ENCODE measurements at regions not wholly inside any gene's neighbourhood (a gene's known extent, or its start where the extent isn't known, plus 50 kb on each side); places are given as distances from the start of the nearest gene placed in this dataset.

DNA sequence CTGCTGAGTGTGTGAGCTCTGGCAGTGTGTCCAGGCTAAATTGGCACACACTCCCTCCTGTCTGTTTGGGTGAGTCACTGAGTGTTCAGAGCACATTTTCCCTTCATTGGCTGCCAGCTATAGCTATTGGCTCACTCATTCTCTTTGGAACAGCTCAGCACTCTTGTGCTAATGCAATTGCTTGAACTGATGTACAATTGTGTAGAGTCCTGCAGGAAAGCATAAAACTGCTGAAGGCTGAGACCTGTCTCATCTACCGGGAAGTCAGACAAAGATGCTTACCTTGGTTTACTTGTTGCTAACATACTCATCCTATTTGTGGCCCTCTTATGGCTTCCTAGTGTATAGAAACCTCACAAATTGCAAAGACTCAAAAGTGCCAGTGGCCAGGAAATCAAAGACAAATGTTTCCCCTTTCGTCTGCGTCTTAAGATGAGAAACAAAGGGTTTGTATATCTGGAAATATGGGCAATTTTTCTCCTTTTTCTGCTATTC lies 351.0 kb downstream of the BCKDHB start (continued):
- TF ChIP-seq ZNF263 (CRISPR knock-in tag; IDR thresholded peaks at IDR 0.05; ENCODE audit: low read depth) = no peak

DNA sequence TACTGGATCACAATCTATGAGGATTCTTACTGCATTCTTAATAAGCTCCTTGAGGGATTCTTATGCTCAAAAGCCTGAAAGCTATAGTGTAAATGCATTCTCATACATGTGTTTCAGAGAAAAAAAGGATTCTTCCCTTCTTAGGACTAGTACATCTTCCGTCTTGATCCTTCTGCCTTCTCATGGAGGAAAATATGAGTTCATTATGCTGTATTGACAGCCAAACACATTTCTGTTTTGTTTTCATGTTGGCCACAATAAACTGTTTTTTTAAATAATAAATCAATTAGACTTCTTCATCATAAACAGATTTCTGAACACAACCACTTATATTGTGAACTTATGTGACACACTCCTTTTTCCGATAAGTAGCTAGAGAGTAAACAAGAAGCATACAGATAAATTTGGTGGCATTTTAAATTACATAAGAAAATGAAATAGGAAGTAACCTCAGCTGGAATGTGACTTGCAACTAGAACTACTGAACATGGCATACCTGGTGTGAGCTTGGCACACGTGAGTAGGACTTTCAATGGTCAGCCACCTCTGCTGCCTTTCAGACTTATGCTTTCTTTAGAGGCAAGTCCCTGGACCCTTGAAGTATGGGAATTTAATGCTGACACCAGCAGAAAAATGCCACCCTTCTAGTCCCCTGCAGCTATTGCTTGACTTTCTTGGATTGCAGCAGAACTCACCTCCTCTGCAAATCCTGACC lies 350.4 kb downstream of the BCKDHB start:
- Mint-ChIP-seq H3K4me3 (no peak overlapping the region), H3K27ac (no peak overlapping the region), H3K9me3 (peaks cover 8% of the 10 kb centered on the region), H3K36me3 (peaks cover 17% of the 10 kb centered on the region), H3K27me3 (ENCODE audit: low read depth) (no peaks in the 10 kb centered on the region), H3K4me1 (peaks cover 25% of the 10 kb centered on the region)
- TF ChIP-seq OVOL2 (CRISPR knock-in tag; IDR thresholded peaks at IDR 0.05; ENCODE audit: borderline replicate concordance) = no peak
- no peak for TF ChIP-seq RELA (CRISPR knock-in tag; IDR thresholded peaks at IDR 0.05; ENCODE audit: borderline replicate concordance)
- no peak for TF ChIP-seq E2F4 (CRISPR knock-in tag; IDR thresholded peaks at IDR 0.05; ENCODE audit: borderline replicate concordance, low read depth)
- TF ChIP-seq EMX1 (CRISPR knock-in tag; IDR thresholded peaks at IDR 0.05) = no peak
- TF ChIP-seq ZNF263 (CRISPR knock-in tag; IDR thresholded peaks at IDR 0.05; ENCODE audit: low read depth) = no peak
- no peak for TF ChIP-seq IRF1 (CRISPR knock-in tag; IDR thresholded peaks at IDR 0.05)
- TF ChIP-seq ZNF317 (CRISPR knock-in tag; IDR thresholded peaks at IDR 0.05; ENCODE audit: borderline replicate concordance, low read depth) = no peak
- no peak for TF ChIP-seq FOXP1 (CRISPR knock-in tag; IDR thresholded peaks at IDR 0.05; ENCODE audit: borderline replicate concordance)
- TF ChIP-seq TCF7 (CRISPR knock-in tag; IDR thresholded peaks at IDR 0.05; ENCODE audit: low read depth) = no peak
- TF ChIP-seq JUN (CRISPR knock-in tag; IDR thresholded peaks at IDR 0.05) = no peak
- POLR2A ChIA-PET = no interaction called here
- CTCF ChIA-PET = no interaction called here
- DNase-seq (ENCODE audit: low spot score) (no peak), ATAC-seq (no peak)

GRCh38 chr6:80454661-80455365 lies 348.3 kb downstream of the BCKDHB start:
- ChIA-PET CTCF (no interaction called here), POLR2A (no interaction called here)
- peaks cover 17% of the 10 kb centered on the region for H3K36me3 Mint-ChIP-seq
- no peak overlapping the region for H3K4me3 Mint-ChIP-seq
- peaks cover 16% of the 10 kb centered on the region for H3K4me1 Mint-ChIP-seq
- ATAC-seq (no peak), DNase-seq (ENCODE audit: low spot score) (no peak)
- H3K9me3 Mint-ChIP-seq = peaks cover 11% of the 10 kb centered on the region
- H3K27me3 Mint-ChIP-seq (ENCODE audit: low read depth) = no peaks in the 10 kb centered on the region
- H3K27ac Mint-ChIP-seq = no peak overlapping the region
- TF ChIP-seq, protein P1, sequence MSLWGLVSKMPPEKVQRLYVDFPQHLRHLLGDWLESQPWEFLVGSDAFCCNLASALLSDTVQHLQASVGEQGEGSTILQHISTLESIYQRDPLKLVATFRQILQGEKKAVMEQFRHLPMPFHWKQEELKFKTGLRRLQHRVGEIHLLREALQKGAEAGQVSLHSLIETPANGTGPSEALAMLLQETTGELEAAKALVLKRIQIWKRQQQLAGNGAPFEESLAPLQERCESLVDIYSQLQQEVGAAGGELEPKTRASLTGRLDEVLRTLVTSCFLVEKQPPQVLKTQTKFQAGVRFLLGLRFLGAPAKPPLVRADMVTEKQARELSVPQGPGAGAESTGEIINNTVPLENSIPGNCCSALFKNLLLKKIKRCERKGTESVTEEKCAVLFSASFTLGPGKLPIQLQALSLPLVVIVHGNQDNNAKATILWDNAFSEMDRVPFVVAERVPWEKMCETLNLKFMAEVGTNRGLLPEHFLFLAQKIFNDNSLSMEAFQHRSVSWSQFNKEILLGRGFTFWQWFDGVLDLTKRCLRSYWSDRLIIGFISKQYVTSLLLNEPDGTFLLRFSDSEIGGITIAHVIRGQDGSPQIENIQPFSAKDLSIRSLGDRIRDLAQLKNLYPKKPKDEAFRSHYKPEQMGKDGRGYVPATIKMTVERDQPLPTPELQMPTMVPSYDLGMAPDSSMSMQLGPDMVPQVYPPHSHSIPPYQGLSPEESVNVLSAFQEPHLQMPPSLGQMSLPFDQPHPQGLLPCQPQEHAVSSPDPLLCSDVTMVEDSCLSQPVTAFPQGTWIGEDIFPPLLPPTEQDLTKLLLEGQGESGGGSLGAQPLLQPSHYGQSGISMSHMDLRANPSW (CRISPR knock-in tag; conservative IDR thresholded peaks at IDR 0.05; ENCODE audit: low read depth) = no peak
- TF ChIP-seq, protein P2, sequence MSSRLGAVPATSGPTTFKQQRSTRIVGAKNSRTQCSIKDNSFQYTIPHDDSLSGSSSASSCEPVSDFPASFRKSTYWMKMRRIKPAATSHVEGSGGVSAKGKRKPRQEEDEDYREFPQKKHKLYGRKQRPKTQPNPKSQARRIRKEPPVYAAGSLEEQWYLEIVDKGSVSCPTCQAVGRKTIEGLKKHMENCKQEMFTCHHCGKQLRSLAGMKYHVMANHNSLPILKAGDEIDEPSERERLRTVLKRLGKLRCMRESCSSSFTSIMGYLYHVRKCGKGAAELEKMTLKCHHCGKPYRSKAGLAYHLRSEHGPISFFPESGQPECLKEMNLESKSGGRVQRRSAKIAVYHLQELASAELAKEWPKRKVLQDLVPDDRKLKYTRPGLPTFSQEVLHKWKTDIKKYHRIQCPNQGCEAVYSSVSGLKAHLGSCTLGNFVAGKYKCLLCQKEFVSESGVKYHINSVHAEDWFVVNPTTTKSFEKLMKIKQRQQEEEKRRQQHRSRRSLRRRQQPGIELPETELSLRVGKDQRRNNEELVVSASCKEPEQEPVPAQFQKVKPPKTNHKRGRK (CRISPR knock-in tag; IDR thresholded peaks at IDR 0.05; ENCODE audit: borderline replicate concordance) = no peak
- no peak for TF ChIP-seq ZNF317 (CRISPR knock-in tag; IDR thresholded peaks at IDR 0.05; ENCODE audit: borderline replicate concordance, low read depth)
- TF ChIP-seq ZNF232 (CRISPR knock-in tag; IDR thresholded peaks at IDR 0.05) = no peak
- no peak for TF ChIP-seq ZNF219 (CRISPR knock-in tag; IDR thresholded peaks at IDR 0.05; ENCODE audit: borderline replicate concordance)
- TF ChIP-seq, protein P3, sequence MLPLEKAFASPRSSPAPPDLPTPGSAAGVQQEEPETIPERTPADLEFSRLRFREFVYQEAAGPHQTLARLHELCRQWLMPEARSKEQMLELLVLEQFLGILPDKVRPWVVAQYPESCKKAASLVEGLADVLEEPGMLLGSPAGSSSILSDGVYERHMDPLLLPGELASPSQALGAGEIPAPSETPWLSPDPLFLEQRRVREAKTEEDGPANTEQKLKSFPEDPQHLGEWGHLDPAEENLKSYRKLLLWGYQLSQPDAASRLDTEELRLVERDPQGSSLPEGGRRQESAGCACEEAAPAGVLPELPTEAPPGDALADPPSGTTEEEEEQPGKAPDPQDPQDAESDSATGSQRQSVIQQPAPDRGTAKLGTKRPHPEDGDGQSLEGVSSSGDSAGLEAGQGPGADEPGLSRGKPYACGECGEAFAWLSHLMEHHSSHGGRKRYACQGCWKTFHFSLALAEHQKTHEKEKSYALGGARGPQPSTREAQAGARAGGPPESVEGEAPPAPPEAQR (CRISPR knock-in tag; IDR thresholded peaks at IDR 0.05) = no peak
- TF ChIP-seq FOXP4 (CRISPR knock-in tag; IDR thresholded peaks at IDR 0.05) = no peak
- TF ChIP-seq RELA (CRISPR knock-in tag; IDR thresholded peaks at IDR 0.05; ENCODE audit: borderline replicate concordance) = no peak
- TF ChIP-seq, protein P4, sequence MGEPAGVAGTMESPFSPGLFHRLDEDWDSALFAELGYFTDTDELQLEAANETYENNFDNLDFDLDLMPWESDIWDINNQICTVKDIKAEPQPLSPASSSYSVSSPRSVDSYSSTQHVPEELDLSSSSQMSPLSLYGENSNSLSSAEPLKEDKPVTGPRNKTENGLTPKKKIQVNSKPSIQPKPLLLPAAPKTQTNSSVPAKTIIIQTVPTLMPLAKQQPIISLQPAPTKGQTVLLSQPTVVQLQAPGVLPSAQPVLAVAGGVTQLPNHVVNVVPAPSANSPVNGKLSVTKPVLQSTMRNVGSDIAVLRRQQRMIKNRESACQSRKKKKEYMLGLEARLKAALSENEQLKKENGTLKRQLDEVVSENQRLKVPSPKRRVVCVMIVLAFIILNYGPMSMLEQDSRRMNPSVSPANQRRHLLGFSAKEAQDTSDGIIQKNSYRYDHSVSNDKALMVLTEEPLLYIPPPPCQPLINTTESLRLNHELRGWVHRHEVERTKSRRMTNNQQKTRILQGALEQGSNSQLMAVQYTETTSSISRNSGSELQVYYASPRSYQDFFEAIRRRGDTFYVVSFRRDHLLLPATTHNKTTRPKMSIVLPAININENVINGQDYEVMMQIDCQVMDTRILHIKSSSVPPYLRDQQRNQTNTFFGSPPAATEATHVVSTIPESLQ (CRISPR knock-in tag; IDR thresholded peaks at IDR 0.05) = no peak
- no peak for TF ChIP-seq ZNF416 (CRISPR knock-in tag; IDR thresholded peaks at IDR 0.05)
- TF ChIP-seq NR3C1 (CRISPR knock-in tag; conservative IDR thresholded peaks at IDR 0.05; ENCODE audit: low read depth) = no peak

Data from WTC11 (cell line).